Mesenchymal stem cell (in vitro differentiated cells and primary cell): ENCODE measurements at regions not wholly inside any gene's neighbourhood (a gene's known extent, or its start where the extent isn't known, plus 50 kb on each side); places are given as distances from the start of the nearest gene placed in this dataset.
"Not testable (repeated sequence)": the region's sequence is repeated elsewhere in the genome, so short reads cannot be mapped to it uniquely, and the experiment has no call there.

Experiments used
- DNase-seq: peaks from one replicate; pipeline ENCODE4 v3.0.0-alpha.2; 2013
- H2AFZ ChIP-seq: one replicate; pipeline ENCODE4 v1.6.1; 2013; ENCODE audit warnings: low read depth, mild to moderate bottlenecking, control low read depth, inconsistent platforms, low read length, moderate library complexity
- H2AK5ac ChIP-seq: 2 replicates; pipeline ENCODE4 v1.6.1; 2013; ENCODE audit warnings: low read length, moderate library complexity, mild to moderate bottlenecking, inconsistent platforms; ENCODE audit not compliant: severe bottlenecking
- H2BK120ac ChIP-seq: one replicate; pipeline ENCODE4 v1.6.1; 2013; ENCODE audit warnings: low read depth, mild to moderate bottlenecking, inconsistent platforms, low read length, moderate library complexity
- H2BK12ac ChIP-seq, 2 experiments: one replicate each; pipeline ENCODE4 v1.6.1; 2013; ENCODE audit warnings: inconsistent platforms in 2 of 2, low read length in 2 of 2, mild to moderate bottlenecking in 2 of 2, moderate library complexity in 2 of 2, control low read depth in 1 of 2
- H2BK15ac ChIP-seq: one replicate; pipeline ENCODE4 v1.6.1; 2013; ENCODE audit warnings: mild to moderate bottlenecking, low read depth, inconsistent platforms; ENCODE audit not compliant: poor library complexity, severe bottlenecking
- H2BK5ac ChIP-seq: 2 replicates; pipeline ENCODE4 v1.6.1; 2013; ENCODE audit warnings: low read depth, mild to moderate bottlenecking, low read length, control low read depth, inconsistent platforms; ENCODE audit not compliant: poor library complexity, severe bottlenecking
- H3K14ac ChIP-seq, 2 experiments: one replicate each; pipeline ENCODE4 v1.6.1; 2013; ENCODE audit warnings: inconsistent platforms in 2 of 2, low read length in 2 of 2, control low read depth in 1 of 2, mild to moderate bottlenecking in 1 of 2, moderate library complexity in 1 of 2
- H3K18ac ChIP-seq, 2 experiments: one replicate each; pipeline ENCODE4 v1.6.1; 2013; ENCODE audit warnings: inconsistent platforms in 2 of 2, low read length in 2 of 2, control low read depth in 1 of 2, low read depth in 1 of 2, mild to moderate bottlenecking in 1 of 2
- H3K23ac ChIP-seq, 2 experiments: one replicate each; pipeline ENCODE4 v1.6.1; 2013; ENCODE audit warnings: inconsistent platforms in 2 of 2, low read length in 2 of 2, mild to moderate bottlenecking in 2 of 2, moderate library complexity in 2 of 2, control low read depth in 1 of 2
- H3K27ac ChIP-seq: 2 replicates; pipeline ENCODE4 v1.5.1; 2013; ENCODE audit warnings: mild to moderate bottlenecking, moderate library complexity, low read length, control low read depth, inconsistent platforms; ENCODE audit not compliant: poor library complexity, severe bottlenecking
- H3K27me3 ChIP-seq, 2 experiments: 2 replicates each; pipeline versions ENCODE4 v1.6.1 to v1.7.0; 2013; ENCODE audit warnings: low read length in 2 of 2, mild to moderate bottlenecking in 2 of 2, moderate library complexity in 2 of 2, control low read depth in 1 of 2, inconsistent platforms in 1 of 2; ENCODE audit not compliant: control insufficient read depth in 1 of 2, insufficient read depth in 1 of 2
- H3K36me3 ChIP-seq, 2 experiments: 2 replicates each; pipeline versions ENCODE4 v1.6.1 to v1.7.0; 2013; ENCODE audit warnings: low read length in 2 of 2, control low read depth in 1 of 2, inconsistent platforms in 1 of 2, low read depth in 1 of 2, mild to moderate bottlenecking in 1 of 2; ENCODE audit not compliant: insufficient read depth in 2 of 2, control insufficient read depth in 1 of 2
- H3K4ac ChIP-seq, 2 experiments: one replicate each; pipeline ENCODE4 v1.6.1; 2013; ENCODE audit warnings: inconsistent platforms in 2 of 2, low read length in 2 of 2, mild to moderate bottlenecking in 2 of 2, moderate library complexity in 2 of 2, control low read depth in 1 of 2, low read depth in 1 of 2
- H3K4me1 ChIP-seq: 2 replicates; pipeline ENCODE4 v1.6.1; 2013; ENCODE audit warnings: low read depth, low read length, control low read depth; ENCODE audit not compliant: control insufficient read depth, insufficient read depth
- H3K4me2 ChIP-seq: 2 replicates; pipeline ENCODE4 v1.6.1; 2013; ENCODE audit warnings: low read length, mild to moderate bottlenecking, inconsistent platforms; ENCODE audit not compliant: poor library complexity, severe bottlenecking
- H3K4me3 ChIP-seq, 2 experiments: 2 replicates each; pipeline versions ENCODE4 v1.5.1 to v1.7.0; 2013; ENCODE audit warnings: low read length in 2 of 2, mild to moderate bottlenecking in 2 of 2, control low read depth in 1 of 2, low read depth in 1 of 2; ENCODE audit not compliant: insufficient read depth in 1 of 2
- H3K79me1 ChIP-seq: replicated peaks from 2 replicates; pipeline ENCODE4 v1.6.1; 2013; ENCODE audit warnings: mild to moderate bottlenecking, control low read depth, low read length, inconsistent platforms; ENCODE audit not compliant: poor library complexity, severe bottlenecking
- H3K9ac ChIP-seq: 2 replicates; pipeline ENCODE4 v1.7.0; 2013; ENCODE audit warnings: mild to moderate bottlenecking, low read length, moderate library complexity
- H3K9me3 ChIP-seq: 2 replicates; pipeline ENCODE4 v1.7.0; 2013; ENCODE audit warnings: mild to moderate bottlenecking, low read length; ENCODE audit not compliant: control insufficient read depth
- H4K8ac ChIP-seq: one replicate; pipeline ENCODE4 v1.6.1; 2013; ENCODE audit warnings: inconsistent platforms, mild to moderate bottlenecking, low read length, moderate library complexity
- H4K91ac ChIP-seq: one replicate; pipeline ENCODE4 v1.6.1; 2013; ENCODE audit warnings: mild to moderate bottlenecking, low read length, inconsistent platforms
- WGBS: methylation state at CpG from one replicate; pipeline ENCODE4 v1.1.7; 2013; ENCODE audit warnings: mixed read lengths; 5-methylcytosine and 5-hydroxymethylcytosine counted together

GRCh38 chr7:142495301-142495700 lies 237.4 kb upstream of the PRSS58 start:
- H4K8ac ChIP-seq, H3K9ac ChIP-seq, H2BK120ac ChIP-seq, H3K18ac ChIP-seq, H2AFZ ChIP-seq, H2AK5ac ChIP-seq, H3K27ac ChIP-seq, H3K36me3 ChIP-seq, H3K4me1 ChIP-seq, H3K4me2 ChIP-seq, H3K14ac ChIP-seq, H2BK5ac ChIP-seq, H2BK12ac ChIP-seq, H3K9me3 ChIP-seq, H3K79me1 ChIP-seq, H2BK15ac ChIP-seq, H3K23ac ChIP-seq, H3K4me3 ChIP-seq, H4K91ac ChIP-seq, DNase-seq, H3K4ac ChIP-seq: not testable (repeated sequence)
- H3K27me3 ChIP-seq, result peaks cover 25 to 71% of the 10 kb centered on the region in 2 experiments

GRCh38 chr7:142494021-142494420 lies 236.2 kb upstream of the PRSS58 start:
- H2BK5ac ChIP-seq, result no peak overlapping the region
- H3K4ac ChIP-seq, result no peak overlapping the region
- no peak overlapping the region for H3K9ac ChIP-seq
- H3K14ac ChIP-seq, result no peak overlapping the region
- H4K91ac ChIP-seq, result no peak overlapping the region
- no peaks in the 10 kb centered on the region for H3K9me3 ChIP-seq
- H3K4me2 ChIP-seq, result no peak overlapping the region
- 88% methylated on average over 2 of the region's 2 CpGs for WGBS
- no peak overlapping the region for H3K18ac ChIP-seq
- H2BK120ac ChIP-seq, result no peak overlapping the region
- H2BK15ac ChIP-seq, result no peak overlapping the region
- no peak overlapping the region for H2AK5ac ChIP-seq
- H2BK12ac ChIP-seq, result no peak overlapping the region
- H2AFZ ChIP-seq, result no peak overlapping the region
- no peaks in the 10 kb centered on the region for H3K36me3 ChIP-seq
- no peak overlapping the region for H3K23ac ChIP-seq
- no peak overlapping the region for H3K4me3 ChIP-seq
- H3K4me1 ChIP-seq, result no peaks in the 10 kb centered on the region
- no peak overlapping the region for H4K8ac ChIP-seq
- H3K27ac ChIP-seq, result no peak overlapping the region
- H3K27me3 ChIP-seq, result peaks cover 34 to 73% of the 10 kb centered on the region in 2 experiments
- H3K79me1 ChIP-seq, result no peaks in the 10 kb centered on the region
- DNase-seq, result no peak

GRCh38 chr7:142488842-142489241 lies 231.0 kb upstream of the PRSS58 start:
- H3K4me3 ChIP-seq, result no peak overlapping the region
- H3K27me3 ChIP-seq, result peaks cover 19 to 54% of the 10 kb centered on the region in 2 experiments
- H2BK5ac ChIP-seq, result no peak overlapping the region
- no peaks in the 10 kb centered on the region for H3K36me3 ChIP-seq
- H3K4me1 ChIP-seq, result no peaks in the 10 kb centered on the region
- H3K14ac ChIP-seq, result no peak overlapping the region
- peak overlapping the region; percentile 38 for H4K8ac ChIP-seq
- DNase-seq, result no peak
- H3K4ac ChIP-seq, result no peak overlapping the region
- no peaks in the 10 kb centered on the region for H3K79me1 ChIP-seq
- H2AFZ ChIP-seq, result no peak overlapping the region
- 95% methylated on average over 7 of the region's 7 CpGs for WGBS
- H2AK5ac ChIP-seq, result no peak overlapping the region
- no peak overlapping the region for H2BK120ac ChIP-seq
- H2BK15ac ChIP-seq, result no peak overlapping the region
- no peak overlapping the region for H3K18ac ChIP-seq
- no peak overlapping the region for H4K91ac ChIP-seq
- H3K27ac ChIP-seq, result no peak overlapping the region
- no peak overlapping the region for H2BK12ac ChIP-seq
- no peak overlapping the region for H3K4me2 ChIP-seq
- H3K9me3 ChIP-seq, result no peaks in the 10 kb centered on the region
- H3K9ac ChIP-seq, result no peak overlapping the region
- H3K23ac ChIP-seq, result no peak overlapping the region

DNA sequence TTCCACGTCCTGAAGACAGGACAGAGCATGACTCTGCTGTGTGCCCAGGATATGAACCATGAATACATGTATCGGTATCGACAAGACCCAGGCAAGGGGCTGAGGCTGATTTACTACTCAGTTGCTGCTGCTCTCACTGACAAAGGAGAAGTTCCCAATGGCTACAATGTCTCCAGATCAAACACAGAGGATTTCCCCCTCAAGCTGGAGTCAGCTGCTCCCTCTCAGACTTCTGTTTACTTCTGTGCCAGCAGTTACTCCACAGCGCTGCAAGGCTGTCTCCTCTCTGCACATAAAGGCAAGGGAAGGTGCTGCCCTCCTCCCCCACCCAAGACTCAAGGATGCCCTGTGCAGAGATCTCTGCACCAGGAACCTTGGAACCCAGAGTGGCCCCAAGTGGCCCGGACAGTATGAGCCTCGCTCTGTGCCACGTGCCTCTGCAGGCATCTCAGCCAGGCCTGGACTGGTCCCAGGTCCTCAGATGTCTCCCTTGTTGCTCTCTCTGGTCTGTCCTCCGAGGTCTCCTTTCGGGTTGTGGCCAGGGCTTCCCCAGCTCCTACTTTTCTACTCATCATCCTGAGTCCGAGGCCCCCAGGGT lies 230.3 kb upstream of the PRSS58 start:
- H3K27ac ChIP-seq, result no peak overlapping the region
- no peaks in the 10 kb centered on the region for H3K36me3 ChIP-seq
- no peak overlapping the region for H3K18ac ChIP-seq
- H2BK12ac ChIP-seq, result peak overlapping the region in 1 of 2 experiments; percentile 4
- H3K79me1 ChIP-seq, result no peaks in the 10 kb centered on the region
- no peak overlapping the region for H3K4ac ChIP-seq
- no peak overlapping the region for H2BK15ac ChIP-seq
- peak; percentile 35 for DNase-seq
- H3K9me3 ChIP-seq, result no peaks in the 10 kb centered on the region
- no peak overlapping the region for H3K4me2 ChIP-seq
- H4K8ac ChIP-seq, result peak overlapping the region; percentile 36
- WGBS, result 85% methylated on average over 10 of the region's 10 CpGs
- no peak overlapping the region for H3K14ac ChIP-seq
- H3K4me3 ChIP-seq, result no peak overlapping the region
- no peak overlapping the region for H2BK120ac ChIP-seq
- no peak overlapping the region for H2AK5ac ChIP-seq
- peak overlapping the region; percentile 67 for H4K91ac ChIP-seq
- H2AFZ ChIP-seq, result no peak overlapping the region
- peaks cover 19 to 53% of the 10 kb centered on the region in 2 experiments for H3K27me3 ChIP-seq
- H3K23ac ChIP-seq, result no peak overlapping the region
- no peaks in the 10 kb centered on the region for H3K4me1 ChIP-seq
- H3K9ac ChIP-seq, result no peak overlapping the region
- H2BK5ac ChIP-seq, result no peak overlapping the region
